HCT116 (cell line): ENCODE measurements at regions not wholly inside any gene's neighbourhood (a gene's known extent, or its start where the extent isn't known, plus 50 kb on each side); places are given as distances from the start of the nearest gene placed in this dataset.

Experiments
- ATAC-seq: fragments of 200-7000 bp; cut with Tn5 transposase; 2 replicates; pipeline ENCODE4 v1.9.1; 2020; ENCODE audit warnings: mild to moderate bottlenecking, moderate library complexity
- BruUV-seq: library from RNA; stranded (reverse); fragments of 400-500 nt; replicated peaks from 2 replicates; lab custom pipeline; 2021; lab: Mats Ljungman, UMichigan
- CTCF ChIA-PET: fragments of 300-600 bp; sonication (Branson Sonifier 250); formaldehyde crosslinking; loops from one replicate; lab custom pipeline; 2021; ENCODE audit warnings: antibody characterized with exemption; lab: Charles Lee
- POLR2A ChIA-PET: fragments of 300-600, 350-600 bp; sonication (Branson Sonifier 250); formaldehyde crosslinking; loops from one replicate; lab custom pipeline; 2021; ENCODE audit warnings: antibody characterized with exemption; lab: Charles Lee
- RAD21 ChIA-PET, 2 experiments: fragments of 300-600 bp; sonication (Branson Sonifier 250); formaldehyde crosslinking; loops; one replicate each; lab custom pipeline; 2023; ENCODE audit warnings: low total read pairs in 2 of 2; ENCODE audit not compliant: uncharacterized antibody in 2 of 2, unreplicated experiment in 2 of 2, low non-redundant PET in 1 of 2; lab: Charles Lee
- DNase-seq: peaks from one replicate; pipeline ENCODE4 v3.0.0-alpha.2; 2010; ENCODE audit warnings: low read depth, low spot score
- H2AFZ ChIP-seq: fragments of 200-600 bp; shearing (Covaris generic), sonication (generic); 2 replicates; pipeline ENCODE4 v1.6.1; 2017; ENCODE audit warnings: low read depth, mixed run types, mixed read lengths, antibody characterized with exemption, low read length; ENCODE audit not compliant: poor library complexity, severe bottlenecking
- H3K27ac ChIP-seq: 2 replicates; pipeline ENCODE4 v1.5.1; 2012; ENCODE audit warnings: low read depth, low read length
- H3K27me3 ChIP-seq: fragments of 200-600 bp; sonication (generic); 2 replicates; pipeline ENCODE4 v1.6.1; 2016; ENCODE audit warnings: mixed run types, low read length, mixed read lengths; ENCODE audit not compliant: insufficient read depth
- H3K36me3 ChIP-seq, 2 experiments: fragments of 200-500 bp in 1 of 2; fragments of 200-600 bp in 1 of 2; sonication (Bioruptor generic) in 1 of 2; sonication (generic) in 1 of 2; 2 replicates each; pipeline versions ENCODE4 v1.5.1 to v1.6.1; 2014 to 2016; ENCODE audit warnings: low read length in 2 of 2, inconsistent platforms in 1 of 2, mixed read lengths in 1 of 2, mixed run types in 1 of 2; ENCODE audit not compliant: insufficient read depth in 2 of 2, control insufficient read depth in 1 of 2
- H3K4me1 ChIP-seq, 2 experiments: fragments of 200-600 bp in 1 of 2; sonication (generic) in 1 of 2; 2 replicates each; pipeline versions ENCODE4 v1.5.1 to v1.6.1; 2012 to 2017; ENCODE audit warnings: low read length in 2 of 2, inconsistent platforms in 1 of 2, mild to moderate bottlenecking in 1 of 2, mixed read lengths in 1 of 2, mixed run types in 1 of 2, moderate library complexity in 1 of 2; ENCODE audit not compliant: insufficient read depth in 2 of 2, control insufficient read depth in 1 of 2
- H3K4me2 ChIP-seq: fragments of 200-600 bp; sonication (generic); 2 replicates; pipeline ENCODE4 v1.6.1; 2017; ENCODE audit warnings: mixed run types, low read length, mixed read lengths
- H3K4me3 ChIP-seq, 2 experiments: fragments of 200-600 bp in 1 of 2; sonication (generic) in 1 of 2; replicated peaks in 1 of 2; 2 replicates each; pipeline ENCODE4 v1.5.1; 2011 to 2016; ENCODE audit warnings: low read length in 2 of 2, control low read depth in 1 of 2, low read depth in 1 of 2, mild to moderate bottlenecking in 1 of 2, mixed read lengths in 1 of 2, mixed run types in 1 of 2
- H3K79me2 ChIP-seq: fragments of 200-600 bp; sonication (generic); 2 replicates; pipeline ENCODE4 v1.6.1; 2017; ENCODE audit warnings: mild to moderate bottlenecking, mixed run types, low read length, moderate library complexity, mixed read lengths; ENCODE audit not compliant: insufficient read depth
- H3K9ac ChIP-seq: fragments of 200-600 bp; sonication (generic); 2 replicates; pipeline ENCODE4 v1.6.1; 2016; ENCODE audit warnings: low read length, mixed read lengths
- H3K9me2 ChIP-seq: fragments of 200-600 bp; sonication (generic), shearing (Covaris generic); 2 replicates; pipeline ENCODE4 v1.6.1; 2017; ENCODE audit warnings: mixed run types, mild to moderate bottlenecking, moderate library complexity; ENCODE audit not compliant: insufficient read depth
- H3K9me3 ChIP-seq, 2 experiments: fragments of 200-500 bp in 1 of 2; fragments of 200-600 bp in 1 of 2; sonication (Bioruptor generic) in 1 of 2; sonication (generic) in 1 of 2; 2 replicates each; pipeline ENCODE4 v1.6.1; 2014 to 2017; ENCODE audit warnings: low read length in 2 of 2, mixed read lengths in 2 of 2, inconsistent platforms in 1 of 2, low read depth in 1 of 2, mild to moderate bottlenecking in 1 of 2, mixed run types in 1 of 2, moderate library complexity in 1 of 2; ENCODE audit not compliant: control insufficient read depth in 1 of 2, insufficient read depth in 1 of 2
- H4K20me1 ChIP-seq: fragments of 200-600 bp; sonication (generic), shearing (Covaris generic); 2 replicates; pipeline ENCODE4 v1.6.1; 2017; ENCODE audit warnings: mixed run types, mild to moderate bottlenecking, moderate library complexity; ENCODE audit not compliant: insufficient read depth
- ATF3 ChIP-seq: IDR thresholded peaks from 2 replicates; pipeline ENCODE4 v1.6.1; 2012
- CBX3 ChIP-seq: IDR thresholded peaks from 2 replicates; pipeline ENCODE4 v1.6.1; 2012; ENCODE audit warnings: low read depth
- EGR1 ChIP-seq: IDR thresholded peaks from 2 replicates; pipeline ENCODE4 v1.6.1; 2012; ENCODE audit warnings: low read depth
- EZH2 ChIP-seq: fragments of 200-600 bp; sonication (generic); IDR thresholded peaks from 2 replicates; pipeline ENCODE4 v1.6.1; 2017; ENCODE audit warnings: antibody characterized with exemption, mixed run types
- JUND ChIP-seq: IDR thresholded peaks from 2 replicates; pipeline ENCODE4 v1.6.1; 2012
- POLR2A ChIP-seq: IDR thresholded peaks from 2 replicates; pipeline ENCODE4 v1.7.0; 2011; ENCODE audit warnings: borderline replicate concordance; ENCODE audit not compliant: insufficient read depth, insufficient read length; ENCODE audit errors: extremely low read depth
- REST ChIP-seq: IDR thresholded peaks from 2 replicates; pipeline ENCODE4 v1.6.1; 2012; ENCODE audit warnings: low read depth
- SIN3A ChIP-seq: IDR thresholded peaks from 2 replicates; pipeline ENCODE4 v1.6.1; 2012; ENCODE audit warnings: low read depth
- SRF ChIP-seq: IDR thresholded peaks from 2 replicates; pipeline ENCODE4 v1.6.1; 2012; ENCODE audit warnings: low read depth
- TCF7L2 ChIP-seq: IDR thresholded peaks from 2 replicates; pipeline ENCODE4 v1.7.0; 2011; ENCODE audit warnings: borderline replicate concordance, inconsistent platforms; ENCODE audit not compliant: insufficient read depth, insufficient read length; ENCODE audit errors: extremely low read depth
- ZBTB33 ChIP-seq: IDR thresholded peaks from 2 replicates; pipeline ENCODE4 v1.6.1; 2011; ENCODE audit warnings: mild to moderate bottlenecking, low read length, moderate library complexity; ENCODE audit not compliant: insufficient replicate concordance; ENCODE audit errors: extremely low read depth
- ZFX ChIP-seq: fragments of 450-650 bp; IDR thresholded peaks from 2 replicates; pipeline ENCODE4 v1.6.1; 2017
- ZNF274 ChIP-seq: fragments of 200-500 bp; sonication (Bioruptor generic); IDR thresholded peaks from 2 replicates; pipeline ENCODE4 v1.6.1; 2014; ENCODE audit warnings: mild to moderate bottlenecking, low read depth, low read length, inconsistent platforms
- intact Hi-C: fragments of 100-400 bp; cut with micrococcal nuclease; formaldehyde crosslinking; loops from 2 replicates; pipeline ENCODE4 v1.10.0; 2022
- TF ChIP-seq, protein P1 (sequence below), 3 experiments: fragments of 200-600 bp in 1 of 3; sonication (generic) in 1 of 3; IDR thresholded peaks in 2 of 3; conservative IDR thresholded peaks in 1 of 3; 2 replicates each; pipeline ENCODE4 v1.5.1; 2012 to 2017; ENCODE audit warnings: low read depth in 2 of 3, low read length in 2 of 3, antibody characterized with exemption in 1 of 3, borderline replicate concordance in 1 of 3, control low read depth in 1 of 3, mild to moderate bottlenecking in 1 of 3, mixed read lengths in 1 of 3, mixed run types in 1 of 3, moderate library complexity in 1 of 3; ENCODE audit not compliant: insufficient read depth in 1 of 3

DNA sequence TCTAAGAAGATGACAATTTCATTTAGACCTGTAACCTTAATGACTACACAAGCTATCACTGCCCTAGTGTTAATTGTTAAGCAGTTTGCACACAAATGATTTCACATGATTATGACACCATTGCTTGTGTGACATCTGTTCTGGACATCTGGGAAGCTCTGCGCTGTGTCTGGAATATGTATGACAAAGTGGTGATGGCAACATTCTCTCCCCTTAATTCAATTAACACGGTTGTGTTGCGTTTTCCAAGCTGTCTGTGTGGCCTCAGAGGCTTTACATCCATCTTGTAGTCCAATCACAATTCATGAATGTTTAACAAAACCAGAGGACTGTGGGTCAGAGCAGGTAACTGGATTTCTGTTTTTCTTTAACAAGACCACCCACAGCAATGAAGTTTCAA lies 204.4 kb downstream of the COG6 start:
- no peaks in the 10 kb centered on the region for H3K9me2 ChIP-seq
- H3K4me1 ChIP-seq, result no peaks in the 10 kb centered on the region
- no peak overlapping the region for H3K9ac ChIP-seq
- H2AFZ ChIP-seq, result no peak overlapping the region
- H3K79me2 ChIP-seq, result no peaks in the 10 kb centered on the region
- ChIA-PET CTCF (no interaction called here), POLR2A (no interaction called here), RAD21 (no interaction called here)
- no peaks in the 10 kb centered on the region for H3K36me3 ChIP-seq
- ATAC-seq (no peak), DNase-seq (no peak)
- no peak overlapping the region for H3K27ac ChIP-seq
- no peaks in the 10 kb centered on the region for H3K9me3 ChIP-seq
- peaks cover 38% of the 10 kb centered on the region for H3K27me3 ChIP-seq
- H3K4me2 ChIP-seq, result no peak overlapping the region
- TF ChIP-seq POLR2A (no peak), TCF7L2 (no peak), ATF3 (no peak), SRF (no peak), ZNF274 (no peak), ZBTB33 (no peak), SIN3A (no peak), ZFX (no peak), REST (no peak), CBX3 (no peak), JUND (no peak), EZH2 (no peak), EGR1 (no peak)
- TF ChIP-seq, protein P1, sequence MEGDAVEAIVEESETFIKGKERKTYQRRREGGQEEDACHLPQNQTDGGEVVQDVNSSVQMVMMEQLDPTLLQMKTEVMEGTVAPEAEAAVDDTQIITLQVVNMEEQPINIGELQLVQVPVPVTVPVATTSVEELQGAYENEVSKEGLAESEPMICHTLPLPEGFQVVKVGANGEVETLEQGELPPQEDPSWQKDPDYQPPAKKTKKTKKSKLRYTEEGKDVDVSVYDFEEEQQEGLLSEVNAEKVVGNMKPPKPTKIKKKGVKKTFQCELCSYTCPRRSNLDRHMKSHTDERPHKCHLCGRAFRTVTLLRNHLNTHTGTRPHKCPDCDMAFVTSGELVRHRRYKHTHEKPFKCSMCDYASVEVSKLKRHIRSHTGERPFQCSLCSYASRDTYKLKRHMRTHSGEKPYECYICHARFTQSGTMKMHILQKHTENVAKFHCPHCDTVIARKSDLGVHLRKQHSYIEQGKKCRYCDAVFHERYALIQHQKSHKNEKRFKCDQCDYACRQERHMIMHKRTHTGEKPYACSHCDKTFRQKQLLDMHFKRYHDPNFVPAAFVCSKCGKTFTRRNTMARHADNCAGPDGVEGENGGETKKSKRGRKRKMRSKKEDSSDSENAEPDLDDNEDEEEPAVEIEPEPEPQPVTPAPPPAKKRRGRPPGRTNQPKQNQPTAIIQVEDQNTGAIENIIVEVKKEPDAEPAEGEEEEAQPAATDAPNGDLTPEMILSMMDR (IDR thresholded peaks at IDR 0.05 in 2 of 3, conservative IDR thresholded peaks at IDR 0.05 in 1 of 3; ENCODE audit: borderline replicate concordance in 1 of 3, insufficient read depth in 1 of 3, low read depth in 2 of 3, low read length in 2 of 3), result no peak
- intact Hi-C loops, result no loop called here
- H3K4me3 ChIP-seq, result no peak overlapping the region
- no peaks in the 10 kb centered on the region for H4K20me1 ChIP-seq
- no TSS peak for BruUV-seq
